HCT116 (cell line): ENCODE measurements at regions not wholly inside any gene's neighbourhood (a gene's known extent, or its start where the extent isn't known, plus 50 kb on each side); places are given as distances from the start of the nearest gene placed in this dataset.

Source experiments
- ATAC-seq: fragments of 200-7000 bp; cut with Tn5 transposase; 2 replicates; pipeline ENCODE4 v1.9.1; 2020; ENCODE audit warnings: mild to moderate bottlenecking, moderate library complexity
- BruUV-seq: library from RNA; stranded (reverse); fragments of 400-500 nt; replicated peaks from 2 replicates; lab custom pipeline; 2021; lab: Mats Ljungman, UMichigan
- CTCF ChIA-PET: fragments of 300-600 bp; sonication (Branson Sonifier 250); formaldehyde crosslinking; loops from one replicate; lab custom pipeline; 2021; ENCODE audit warnings: antibody characterized with exemption; lab: Charles Lee
- POLR2A ChIA-PET: fragments of 300-600, 350-600 bp; sonication (Branson Sonifier 250); formaldehyde crosslinking; loops from one replicate; lab custom pipeline; 2021; ENCODE audit warnings: antibody characterized with exemption; lab: Charles Lee
- RAD21 ChIA-PET, 2 experiments: fragments of 300-600 bp; sonication (Branson Sonifier 250); formaldehyde crosslinking; loops; one replicate each; lab custom pipeline; 2023; ENCODE audit warnings: low total read pairs in 2 of 2; ENCODE audit not compliant: uncharacterized antibody in 2 of 2, unreplicated experiment in 2 of 2, low non-redundant PET in 1 of 2; lab: Charles Lee
- DNase-seq: peaks from one replicate; pipeline ENCODE4 v3.0.0-alpha.2; 2010; ENCODE audit warnings: low read depth, low spot score
- H2AFZ ChIP-seq: fragments of 200-600 bp; shearing (Covaris generic), sonication (generic); 2 replicates; pipeline ENCODE4 v1.6.1; 2017; ENCODE audit warnings: low read depth, mixed run types, mixed read lengths, antibody characterized with exemption, low read length; ENCODE audit not compliant: poor library complexity, severe bottlenecking
- H3K27ac ChIP-seq: 2 replicates; pipeline ENCODE4 v1.5.1; 2012; ENCODE audit warnings: low read depth, low read length
- H3K27me3 ChIP-seq: fragments of 200-600 bp; sonication (generic); 2 replicates; pipeline ENCODE4 v1.6.1; 2016; ENCODE audit warnings: mixed run types, low read length, mixed read lengths; ENCODE audit not compliant: insufficient read depth
- H3K36me3 ChIP-seq, 2 experiments: fragments of 200-500 bp in 1 of 2; fragments of 200-600 bp in 1 of 2; sonication (Bioruptor generic) in 1 of 2; sonication (generic) in 1 of 2; 2 replicates each; pipeline versions ENCODE4 v1.5.1 to v1.6.1; 2014 to 2016; ENCODE audit warnings: low read length in 2 of 2, inconsistent platforms in 1 of 2, mixed read lengths in 1 of 2, mixed run types in 1 of 2; ENCODE audit not compliant: insufficient read depth in 2 of 2, control insufficient read depth in 1 of 2
- H3K4me1 ChIP-seq, 2 experiments: fragments of 200-600 bp in 1 of 2; sonication (generic) in 1 of 2; 2 replicates each; pipeline versions ENCODE4 v1.5.1 to v1.6.1; 2012 to 2017; ENCODE audit warnings: low read length in 2 of 2, inconsistent platforms in 1 of 2, mild to moderate bottlenecking in 1 of 2, mixed read lengths in 1 of 2, mixed run types in 1 of 2, moderate library complexity in 1 of 2; ENCODE audit not compliant: insufficient read depth in 2 of 2, control insufficient read depth in 1 of 2
- H3K4me2 ChIP-seq: fragments of 200-600 bp; sonication (generic); 2 replicates; pipeline ENCODE4 v1.6.1; 2017; ENCODE audit warnings: mixed run types, low read length, mixed read lengths
- H3K4me3 ChIP-seq, 2 experiments: fragments of 200-600 bp in 1 of 2; sonication (generic) in 1 of 2; replicated peaks in 1 of 2; 2 replicates each; pipeline ENCODE4 v1.5.1; 2011 to 2016; ENCODE audit warnings: low read length in 2 of 2, control low read depth in 1 of 2, low read depth in 1 of 2, mild to moderate bottlenecking in 1 of 2, mixed read lengths in 1 of 2, mixed run types in 1 of 2
- H3K79me2 ChIP-seq: fragments of 200-600 bp; sonication (generic); 2 replicates; pipeline ENCODE4 v1.6.1; 2017; ENCODE audit warnings: mild to moderate bottlenecking, mixed run types, low read length, moderate library complexity, mixed read lengths; ENCODE audit not compliant: insufficient read depth
- H3K9ac ChIP-seq: fragments of 200-600 bp; sonication (generic); 2 replicates; pipeline ENCODE4 v1.6.1; 2016; ENCODE audit warnings: low read length, mixed read lengths
- H3K9me2 ChIP-seq: fragments of 200-600 bp; sonication (generic), shearing (Covaris generic); 2 replicates; pipeline ENCODE4 v1.6.1; 2017; ENCODE audit warnings: mixed run types, mild to moderate bottlenecking, moderate library complexity; ENCODE audit not compliant: insufficient read depth
- H3K9me3 ChIP-seq, 2 experiments: fragments of 200-500 bp in 1 of 2; fragments of 200-600 bp in 1 of 2; sonication (Bioruptor generic) in 1 of 2; sonication (generic) in 1 of 2; 2 replicates each; pipeline ENCODE4 v1.6.1; 2014 to 2017; ENCODE audit warnings: low read length in 2 of 2, mixed read lengths in 2 of 2, inconsistent platforms in 1 of 2, low read depth in 1 of 2, mild to moderate bottlenecking in 1 of 2, mixed run types in 1 of 2, moderate library complexity in 1 of 2; ENCODE audit not compliant: control insufficient read depth in 1 of 2, insufficient read depth in 1 of 2
- H4K20me1 ChIP-seq: fragments of 200-600 bp; sonication (generic), shearing (Covaris generic); 2 replicates; pipeline ENCODE4 v1.6.1; 2017; ENCODE audit warnings: mixed run types, mild to moderate bottlenecking, moderate library complexity; ENCODE audit not compliant: insufficient read depth
- CEBPB ChIP-seq: IDR thresholded peaks from 2 replicates; pipeline ENCODE4 v1.6.1; 2012; ENCODE audit warnings: low read depth
- EGR1 ChIP-seq: IDR thresholded peaks from 2 replicates; pipeline ENCODE4 v1.6.1; 2012; ENCODE audit warnings: low read depth
- ELF1 ChIP-seq: IDR thresholded peaks from 2 replicates; pipeline ENCODE4 v1.6.1; 2012; ENCODE audit warnings: low read depth, borderline replicate concordance
- EZH2 ChIP-seq: fragments of 200-600 bp; sonication (generic); IDR thresholded peaks from 2 replicates; pipeline ENCODE4 v1.6.1; 2017; ENCODE audit warnings: antibody characterized with exemption, mixed run types
- EZH2phosphoT487 ChIP-seq: fragments of 200-600 bp; IDR thresholded peaks from 2 replicates; pipeline ENCODE4 v1.6.1; 2018; ENCODE audit warnings: antibody characterized with exemption, borderline replicate concordance
- FOSL1 ChIP-seq: IDR thresholded peaks from 2 replicates; pipeline ENCODE4 v1.6.1; 2012; ENCODE audit warnings: low read depth
- SIN3A ChIP-seq: IDR thresholded peaks from 2 replicates; pipeline ENCODE4 v1.6.1; 2012; ENCODE audit warnings: low read depth
- SP1 ChIP-seq: IDR thresholded peaks from 2 replicates; pipeline ENCODE4 v1.6.1; 2012; ENCODE audit warnings: low read depth
- SRF ChIP-seq: IDR thresholded peaks from 2 replicates; pipeline ENCODE4 v1.6.1; 2012; ENCODE audit warnings: low read depth
- YY1 ChIP-seq: IDR thresholded peaks from 2 replicates; pipeline ENCODE4 v1.6.1; 2011; ENCODE audit warnings: low read length, low read depth, moderate library complexity, mild to moderate bottlenecking; ENCODE audit not compliant: insufficient replicate concordance; ENCODE audit errors: extremely low read depth
- intact Hi-C: fragments of 100-400 bp; cut with micrococcal nuclease; formaldehyde crosslinking; loops from 2 replicates; pipeline ENCODE4 v1.10.0; 2022
- TF ChIP-seq, protein P1 (sequence below): IDR thresholded peaks from 2 replicates; pipeline ENCODE4 v1.6.1; 2011; ENCODE audit warnings: mild to moderate bottlenecking, low read length, moderate library complexity; ENCODE audit not compliant: insufficient replicate concordance; ENCODE audit errors: extremely low read depth
- TF ChIP-seq, protein P2 (sequence below): IDR thresholded peaks from 2 replicates; pipeline ENCODE4 v1.6.1; 2012
- TF ChIP-seq, protein P3 (sequence below): IDR thresholded peaks from 2 replicates; pipeline ENCODE4 v1.6.1; 2012; ENCODE audit warnings: low read depth

DNA sequence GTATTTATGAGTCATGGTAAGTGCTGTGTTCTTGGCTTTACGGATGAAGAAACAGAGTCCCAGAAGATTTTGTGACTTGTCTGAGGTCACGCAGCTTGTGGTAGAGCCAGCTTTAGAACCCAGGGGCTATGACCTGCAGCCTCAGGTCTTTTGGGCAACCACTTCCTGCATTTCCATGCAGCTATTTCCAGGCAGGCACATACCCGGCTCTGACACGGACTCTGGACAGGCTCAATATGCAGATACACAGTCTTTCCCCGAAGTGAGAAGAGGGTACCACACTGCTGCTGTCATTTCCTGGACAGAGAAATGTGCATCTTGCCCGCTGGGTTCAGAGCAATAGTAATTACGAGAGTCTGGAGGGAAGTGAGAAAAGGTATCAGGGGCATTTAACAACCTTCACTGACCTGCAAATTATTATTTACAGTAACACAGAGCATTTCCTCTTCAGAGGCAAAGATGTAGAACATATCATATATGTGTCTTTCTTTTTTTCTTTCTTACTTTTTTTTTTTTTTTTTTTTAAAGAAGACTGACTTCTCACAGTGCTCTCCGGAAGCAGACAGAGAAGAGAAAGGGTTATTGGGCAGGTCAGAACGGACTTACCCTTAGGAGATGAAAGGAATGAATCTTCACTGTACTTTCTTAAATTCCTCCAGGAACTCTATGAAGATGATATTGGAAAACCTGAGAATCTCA is 185.1 kb downstream of the CLIC5 start:
- H3K9ac ChIP-seq = no peak overlapping the region
- H3K27ac ChIP-seq = no peak overlapping the region
- H3K4me3 ChIP-seq = no peak overlapping the region
- no peak for DNase-seq
- H3K27me3 ChIP-seq = no peaks in the 10 kb centered on the region
- ChIA-PET CTCF (no interaction called here), POLR2A (no interaction called here), RAD21 (no interaction called here)
- no peak overlapping the region for H3K4me2 ChIP-seq
- no peaks in the 10 kb centered on the region for H4K20me1 ChIP-seq
- no peak overlapping the region for H2AFZ ChIP-seq
- H3K9me3 ChIP-seq = no peaks in the 10 kb centered on the region
- H3K36me3 ChIP-seq = no peaks in the 10 kb centered on the region
- no peaks in the 10 kb centered on the region for H3K4me1 ChIP-seq
- H3K9me2 ChIP-seq = no peaks in the 10 kb centered on the region
- no peak for ATAC-seq
- TF ChIP-seq EZH2 (no peak), YY1 (no peak), FOSL1 (no peak), EGR1 (no peak), ELF1 (no peak)
- TF ChIP-seq, protein P1, sequence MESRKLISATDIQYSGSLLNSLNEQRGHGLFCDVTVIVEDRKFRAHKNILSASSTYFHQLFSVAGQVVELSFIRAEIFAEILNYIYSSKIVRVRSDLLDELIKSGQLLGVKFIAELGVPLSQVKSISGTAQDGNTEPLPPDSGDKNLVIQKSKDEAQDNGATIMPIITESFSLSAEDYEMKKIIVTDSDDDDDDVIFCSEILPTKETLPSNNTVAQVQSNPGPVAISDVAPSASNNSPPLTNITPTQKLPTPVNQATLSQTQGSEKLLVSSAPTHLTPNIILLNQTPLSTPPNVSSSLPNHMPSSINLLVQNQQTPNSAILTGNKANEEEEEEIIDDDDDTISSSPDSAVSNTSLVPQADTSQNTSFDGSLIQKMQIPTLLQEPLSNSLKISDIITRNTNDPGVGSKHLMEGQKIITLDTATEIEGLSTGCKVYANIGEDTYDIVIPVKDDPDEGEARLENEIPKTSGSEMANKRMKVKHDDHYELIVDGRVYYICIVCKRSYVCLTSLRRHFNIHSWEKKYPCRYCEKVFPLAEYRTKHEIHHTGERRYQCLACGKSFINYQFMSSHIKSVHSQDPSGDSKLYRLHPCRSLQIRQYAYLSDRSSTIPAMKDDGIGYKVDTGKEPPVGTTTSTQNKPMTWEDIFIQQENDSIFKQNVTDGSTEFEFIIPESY = no peak
- BruUV-seq = no TSS peak
- intact Hi-C loops = no loop called here
- no peaks in the 10 kb centered on the region for H3K79me2 ChIP-seq

DNA sequence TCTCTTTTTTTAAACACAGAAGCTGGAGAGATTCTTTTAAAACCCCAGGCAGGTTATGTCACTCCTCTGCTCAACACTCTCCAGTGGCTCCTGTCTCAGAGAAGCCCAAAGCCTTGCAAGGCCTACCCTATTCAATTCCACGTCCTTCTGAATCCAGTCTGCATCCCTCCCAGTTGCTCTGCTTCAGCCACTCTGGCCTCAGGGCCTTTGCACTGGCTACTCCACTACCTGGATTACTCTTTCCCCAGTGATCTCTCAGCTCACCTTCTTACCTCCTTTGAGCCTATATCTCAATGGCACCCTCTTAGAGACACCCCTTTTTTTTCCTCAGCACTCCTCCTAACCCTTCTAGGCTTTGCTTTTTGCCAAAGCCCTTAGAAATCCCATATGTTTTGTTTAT is 185.8 kb downstream of the CLIC5 start:
- CTCF ChIA-PET = no interaction called here
- no peak overlapping the region for H3K4me3 ChIP-seq
- TF ChIP-seq SP1 = no peak
- TF ChIP-seq, protein P1 = no peak
- TF ChIP-seq CEBPB = no peak
- no peak for TF ChIP-seq EZH2phosphoT487
- TF ChIP-seq, protein P2, sequence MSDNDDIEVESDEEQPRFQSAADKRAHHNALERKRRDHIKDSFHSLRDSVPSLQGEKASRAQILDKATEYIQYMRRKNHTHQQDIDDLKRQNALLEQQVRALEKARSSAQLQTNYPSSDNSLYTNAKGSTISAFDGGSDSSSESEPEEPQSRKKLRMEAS = no peak
- TF ChIP-seq SIN3A = no peak
- TF ChIP-seq, protein P3, sequence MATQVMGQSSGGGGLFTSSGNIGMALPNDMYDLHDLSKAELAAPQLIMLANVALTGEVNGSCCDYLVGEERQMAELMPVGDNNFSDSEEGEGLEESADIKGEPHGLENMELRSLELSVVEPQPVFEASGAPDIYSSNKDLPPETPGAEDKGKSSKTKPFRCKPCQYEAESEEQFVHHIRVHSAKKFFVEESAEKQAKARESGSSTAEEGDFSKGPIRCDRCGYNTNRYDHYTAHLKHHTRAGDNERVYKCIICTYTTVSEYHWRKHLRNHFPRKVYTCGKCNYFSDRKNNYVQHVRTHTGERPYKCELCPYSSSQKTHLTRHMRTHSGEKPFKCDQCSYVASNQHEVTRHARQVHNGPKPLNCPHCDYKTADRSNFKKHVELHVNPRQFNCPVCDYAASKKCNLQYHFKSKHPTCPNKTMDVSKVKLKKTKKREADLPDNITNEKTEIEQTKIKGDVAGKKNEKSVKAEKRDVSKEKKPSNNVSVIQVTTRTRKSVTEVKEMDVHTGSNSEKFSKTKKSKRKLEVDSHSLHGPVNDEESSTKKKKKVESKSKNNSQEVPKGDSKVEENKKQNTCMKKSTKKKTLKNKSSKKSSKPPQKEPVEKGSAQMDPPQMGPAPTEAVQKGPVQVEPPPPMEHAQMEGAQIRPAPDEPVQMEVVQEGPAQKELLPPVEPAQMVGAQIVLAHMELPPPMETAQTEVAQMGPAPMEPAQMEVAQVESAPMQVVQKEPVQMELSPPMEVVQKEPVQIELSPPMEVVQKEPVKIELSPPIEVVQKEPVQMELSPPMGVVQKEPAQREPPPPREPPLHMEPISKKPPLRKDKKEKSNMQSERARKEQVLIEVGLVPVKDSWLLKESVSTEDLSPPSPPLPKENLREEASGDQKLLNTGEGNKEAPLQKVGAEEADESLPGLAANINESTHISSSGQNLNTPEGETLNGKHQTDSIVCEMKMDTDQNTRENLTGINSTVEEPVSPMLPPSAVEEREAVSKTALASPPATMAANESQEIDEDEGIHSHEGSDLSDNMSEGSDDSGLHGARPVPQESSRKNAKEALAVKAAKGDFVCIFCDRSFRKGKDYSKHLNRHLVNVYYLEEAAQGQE = no peak
- TF ChIP-seq SRF = no peak

More for the DNA sequence above, 185.8 kb downstream of the CLIC5 start:
- ChIA-PET POLR2A (no interaction called here), RAD21 (no interaction called here)
- no peaks in the 10 kb centered on the region for H3K79me2 ChIP-seq
- no peak for DNase-seq
- H3K9ac ChIP-seq = no peak overlapping the region
- no peaks in the 10 kb centered on the region for H4K20me1 ChIP-seq
- H3K9me3 ChIP-seq = no peaks in the 10 kb centered on the region
- H3K27me3 ChIP-seq = no peaks in the 10 kb centered on the region
- intact Hi-C loops = no loop called here
- H3K4me2 ChIP-seq = no peak overlapping the region
- no peak for ATAC-seq
- no peak overlapping the region for H3K27ac ChIP-seq
- H3K4me1 ChIP-seq = no peaks in the 10 kb centered on the region
- no peak overlapping the region for H2AFZ ChIP-seq
- no peaks in the 10 kb centered on the region for H3K36me3 ChIP-seq
- no peaks in the 10 kb centered on the region for H3K9me2 ChIP-seq
- BruUV-seq = no TSS peak
